MCF 10A (cell line): ENCODE measurements at regions not wholly inside any gene's neighbourhood (a gene's known extent, or its start where the extent isn't known, plus 50 kb on each side); places are given as distances from the start of the nearest gene placed in this dataset.

Source experiments
- BruUV-seq: library from RNA; stranded (reverse); fragments of 400-500 nt; replicated peaks from 2 replicates; lab custom pipeline; 2021; lab: Mats Ljungman, UMichigan
- CTCF ChIA-PET: fragments of 300-600 bp; sonication (Branson Sonifier 250); formaldehyde crosslinking; extraction: SDS; loops from one replicate; lab custom pipeline; 2021; ENCODE audit warnings: antibody characterized with exemption, inconsistent platforms; lab: Yijun Ruan, JAX
- POLR2A ChIA-PET: fragments of 300-600, 350-650 bp; sonication (Branson Sonifier 250); formaldehyde crosslinking; extraction: SDS; loops from one replicate; lab custom pipeline; 2020; ENCODE audit warnings: antibody characterized with exemption, inconsistent platforms; lab: Yijun Ruan, JAX
- DNase-seq: peaks from one replicate; pipeline ENCODE4 v3.0.0-alpha.2; 2018; ENCODE audit not compliant: unreplicated experiment
- H3K27ac Mint-ChIP-seq: one replicate; pipeline ENCODE4 v1.8.0; 2022; ENCODE audit warnings: mild to moderate bottlenecking, low read depth, mixed read lengths; ENCODE audit not compliant: unreplicated experiment
- H3K27me3 Mint-ChIP-seq: one replicate; pipeline ENCODE4 v1.8.0; 2022; ENCODE audit warnings: mixed read lengths; ENCODE audit not compliant: insufficient read depth, unreplicated experiment
- H3K36me3 Mint-ChIP-seq: one replicate; pipeline ENCODE4 v1.8.0; 2022; ENCODE audit warnings: mild to moderate bottlenecking, moderate library complexity, mixed read lengths; ENCODE audit not compliant: insufficient read depth, unreplicated experiment
- H3K4me1 Mint-ChIP-seq: one replicate; pipeline ENCODE4 v1.8.0; 2022; ENCODE audit warnings: mixed read lengths; ENCODE audit not compliant: insufficient read depth, unreplicated experiment
- H3K4me3 Mint-ChIP-seq: one replicate; pipeline ENCODE4 v1.8.0; 2022; ENCODE audit warnings: mild to moderate bottlenecking, moderate library complexity, mixed read lengths; ENCODE audit not compliant: unreplicated experiment
- H3K9me3 Mint-ChIP-seq: one replicate; pipeline ENCODE4 v1.8.0; 2022; ENCODE audit warnings: mixed read lengths; ENCODE audit not compliant: unreplicated experiment
- intact Hi-C: fragments of 100-400 bp; cut with micrococcal nuclease; formaldehyde crosslinking; loops from 2 replicates; pipeline ENCODE4 v1.14.1; 2022
- TF ChIP-seq, protein P1 (sequence below): fragments of 200-600 bp; IDR thresholded peaks from one replicate; pipeline ENCODE4 v1.8.0; 2022; ENCODE audit warnings: antibody characterized with exemption, mild to moderate bottlenecking; ENCODE audit not compliant: unreplicated experiment

DNA sequence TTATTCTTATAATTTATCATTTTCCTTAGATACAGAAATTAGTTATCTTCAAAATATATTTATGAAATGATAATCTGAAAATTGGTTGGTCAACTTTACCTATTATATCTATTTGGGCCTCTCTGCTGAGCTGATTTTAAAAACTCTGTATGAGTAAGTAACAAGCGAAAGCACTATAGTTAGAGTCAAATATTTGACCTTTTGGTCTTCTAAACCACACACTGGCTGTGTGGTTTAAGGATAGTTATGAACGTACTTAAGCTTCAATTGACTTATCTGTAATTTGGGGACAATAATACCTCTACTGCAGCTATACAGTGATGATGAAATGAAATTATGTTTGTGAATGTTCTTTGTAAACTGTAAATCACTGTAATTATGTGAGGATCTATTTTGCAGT is 763.9 kb upstream of the GRM7 start:
- Mint-ChIP-seq H3K27ac (no peak overlapping the region), H3K9me3 (no peaks in the 10 kb centered on the region), H3K4me1 (no peaks in the 10 kb centered on the region), H3K36me3 (no peaks in the 10 kb centered on the region), H3K27me3 (peaks cover 40% of the 10 kb centered on the region), H3K4me3 (no peak overlapping the region)
- intact Hi-C loops: no loop called here
- DNase-seq: no peak
- BruUV-seq: no TSS peak
- ChIA-PET POLR2A (interaction anchor here (1.4 kb wide), 1 partner anchor 22 kb away, joined by 5 read pairs; no protein-coding TSS in a partner anchor), CTCF (interaction anchor here (0.6 to 1.0 kb wide), 3 partner anchors 15 to 168 kb away, joined by 3 to 5 read pairs (median 3); no protein-coding TSS in a partner anchor)
- TF ChIP-seq, protein P1, sequence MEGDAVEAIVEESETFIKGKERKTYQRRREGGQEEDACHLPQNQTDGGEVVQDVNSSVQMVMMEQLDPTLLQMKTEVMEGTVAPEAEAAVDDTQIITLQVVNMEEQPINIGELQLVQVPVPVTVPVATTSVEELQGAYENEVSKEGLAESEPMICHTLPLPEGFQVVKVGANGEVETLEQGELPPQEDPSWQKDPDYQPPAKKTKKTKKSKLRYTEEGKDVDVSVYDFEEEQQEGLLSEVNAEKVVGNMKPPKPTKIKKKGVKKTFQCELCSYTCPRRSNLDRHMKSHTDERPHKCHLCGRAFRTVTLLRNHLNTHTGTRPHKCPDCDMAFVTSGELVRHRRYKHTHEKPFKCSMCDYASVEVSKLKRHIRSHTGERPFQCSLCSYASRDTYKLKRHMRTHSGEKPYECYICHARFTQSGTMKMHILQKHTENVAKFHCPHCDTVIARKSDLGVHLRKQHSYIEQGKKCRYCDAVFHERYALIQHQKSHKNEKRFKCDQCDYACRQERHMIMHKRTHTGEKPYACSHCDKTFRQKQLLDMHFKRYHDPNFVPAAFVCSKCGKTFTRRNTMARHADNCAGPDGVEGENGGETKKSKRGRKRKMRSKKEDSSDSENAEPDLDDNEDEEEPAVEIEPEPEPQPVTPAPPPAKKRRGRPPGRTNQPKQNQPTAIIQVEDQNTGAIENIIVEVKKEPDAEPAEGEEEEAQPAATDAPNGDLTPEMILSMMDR: no peak

DNA sequence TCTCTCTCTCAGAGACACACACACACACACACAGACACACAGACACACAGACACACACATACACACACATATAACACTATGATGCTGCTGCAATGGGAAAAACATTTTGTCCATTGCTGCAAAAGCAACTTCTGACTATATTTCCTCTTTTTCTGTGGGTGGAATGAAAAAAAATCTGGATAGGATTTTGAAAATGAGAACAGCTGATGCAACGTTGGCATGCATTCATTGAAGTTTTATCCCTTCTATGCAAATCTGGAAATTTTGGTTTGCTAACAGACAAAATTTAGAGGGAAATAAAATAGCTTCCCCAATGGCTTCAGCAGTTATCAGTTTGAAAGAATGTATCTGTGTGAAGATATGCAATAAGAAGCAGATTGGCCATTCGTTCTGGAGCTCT is 763.4 kb upstream of the GRM7 start:
- Mint-ChIP-seq H3K27me3 (peaks cover 36% of the 10 kb centered on the region), H3K4me3 (no peak overlapping the region), H3K9me3 (no peaks in the 10 kb centered on the region), H3K36me3 (no peaks in the 10 kb centered on the region), H3K27ac (no peak overlapping the region), H3K4me1 (no peaks in the 10 kb centered on the region)
- no peak for DNase-seq
- TF ChIP-seq, protein P1: no peak
- BruUV-seq: no TSS peak
- POLR2A ChIA-PET: interaction anchor here (0.5 kb wide), 1 partner anchor 698 kb away, joined by 3 read pairs; no protein-coding TSS in a partner anchor
- CTCF ChIA-PET: interaction anchor here (0.6 to 1.0 kb wide), 3 partner anchors 15 to 1173 kb away, joined by 3 to 5 read pairs (median 3); no protein-coding TSS in a partner anchor
- intact Hi-C loops: no loop called here

DNA sequence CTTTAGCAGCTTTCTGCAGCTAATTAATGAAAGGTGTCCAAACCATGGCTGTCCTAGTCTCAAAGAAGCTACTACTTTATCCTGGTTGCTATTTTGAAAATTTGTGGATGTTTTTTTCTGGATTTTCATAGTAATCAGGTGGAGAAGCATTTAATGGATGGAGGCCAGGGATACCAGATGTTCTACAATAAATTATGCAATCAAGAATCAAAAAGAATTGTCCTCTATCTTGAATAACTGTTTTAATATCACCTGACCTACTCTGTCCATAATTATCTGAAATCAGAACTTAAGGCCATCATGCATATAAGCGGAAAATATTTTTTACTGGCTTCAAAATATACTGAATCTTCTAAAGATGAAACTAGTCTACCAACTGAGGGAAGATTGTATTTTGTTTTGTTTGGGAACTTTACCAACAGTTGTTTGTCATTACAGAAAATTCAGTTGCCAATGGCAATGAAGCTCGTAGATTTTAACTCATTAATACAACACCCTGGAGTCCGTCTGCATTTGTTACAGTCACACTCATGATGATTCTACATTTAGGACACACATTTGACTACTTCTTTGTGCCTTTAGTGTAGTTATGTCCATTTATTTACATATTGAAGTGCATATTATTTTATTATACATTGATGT is 762.3 kb upstream of the GRM7 start:
- no peak for DNase-seq
- intact Hi-C loops: no loop called here
- POLR2A ChIA-PET: no interaction called here
- CTCF ChIA-PET: interaction anchor here (0.8 kb wide), 1 partner anchor 311 kb away, joined by 3 read pairs; no protein-coding TSS in a partner anchor
- TF ChIP-seq, protein P1: no peak
- no peak overlapping the region for H3K27ac Mint-ChIP-seq
- H3K4me3 Mint-ChIP-seq: no peak overlapping the region
- H3K9me3 Mint-ChIP-seq: no peaks in the 10 kb centered on the region
- H3K27me3 Mint-ChIP-seq: peaks cover 27% of the 10 kb centered on the region
- no peaks in the 10 kb centered on the region for H3K4me1 Mint-ChIP-seq
- H3K36me3 Mint-ChIP-seq: no peaks in the 10 kb centered on the region
- no TSS peak for BruUV-seq

DNA sequence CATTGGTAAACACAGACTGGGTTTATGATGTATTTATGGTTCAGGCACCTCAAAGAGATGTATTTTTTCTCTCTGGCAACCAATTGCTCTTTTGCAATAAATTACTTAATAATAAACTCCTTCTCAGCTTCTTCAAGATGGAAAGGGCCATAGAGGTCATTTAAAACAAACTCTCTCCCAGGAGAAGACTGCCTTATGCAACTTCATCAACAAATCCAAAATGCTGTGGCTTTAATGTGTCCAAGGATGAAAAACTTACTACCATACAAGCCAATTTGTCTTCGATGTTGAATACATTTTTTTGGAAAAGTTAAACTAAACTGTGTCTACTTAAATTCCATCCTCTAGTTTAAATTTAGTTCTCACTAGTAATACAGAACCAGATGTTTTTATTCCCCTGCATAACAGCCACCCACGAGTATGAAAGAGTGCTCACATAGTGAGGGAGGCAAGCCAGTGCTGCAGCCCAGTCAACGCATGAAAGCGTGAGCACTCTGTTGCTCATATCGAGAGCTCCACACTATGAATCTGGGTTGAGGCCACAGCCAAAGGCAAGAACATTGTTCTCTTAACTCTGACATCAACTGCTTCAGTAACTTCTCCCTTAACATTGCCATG is 761.3 kb upstream of the GRM7 start:
- BruUV-seq: no TSS peak
- ChIA-PET CTCF (interaction anchor here (0.8 kb wide), 1 partner anchor 312 kb away, joined by 3 read pairs; no protein-coding TSS in a partner anchor), POLR2A (no interaction called here)
- intact Hi-C loops: no loop called here
- Mint-ChIP-seq H3K36me3 (no peaks in the 10 kb centered on the region), H3K27me3 (peaks cover 32% of the 10 kb centered on the region), H3K4me3 (no peak overlapping the region), H3K4me1 (no peaks in the 10 kb centered on the region), H3K9me3 (peaks cover under 1% of the 10 kb centered on the region), H3K27ac (no peak overlapping the region)
- DNase-seq: no peak
- TF ChIP-seq, protein P1: no peak
